Medulla oblongata (tissue), 1 donor: ENCODE measurements at regions not wholly inside any gene's neighbourhood (a gene's known extent, or its start where the extent isn't known, plus 50 kb on each side); places are given as distances from the start of the nearest gene placed in this dataset.

Experiments
- DNase-seq: peaks from one replicate; pipeline ENCODE4 v3.0.0-alpha.2; 2015; ENCODE audit errors: extremely low spot score

- DNase-seq: no peak
Measured at GRCh38 chr6:88383183-88383582, 217.0 kb upstream of the CNR1 start.

GRCh38 chr6:88381289-88381642 lies 215.1 kb upstream of the CNR1 start:
- no peak for DNase-seq

GRCh38 chr6:88380618-88381288 lies 214.6 kb upstream of the CNR1 start:
- no peak for DNase-seq

GRCh38 chr6:88380083-88380482 lies 213.9 kb upstream of the CNR1 start:
- peak; percentile 56 for DNase-seq

- no peak for DNase-seq
Measured at GRCh38 chr6:88378639-88379038, 212.5 kb upstream of the CNR1 start.

GRCh38 chr6:88377976-88378568 lies 211.9 kb upstream of the CNR1 start:
- DNase-seq: no peak

- no peak for DNase-seq
Measured at GRCh38 chr6:88376768-88377387, 210.7 kb upstream of the CNR1 start.

- no peak for DNase-seq
Measured at GRCh38 chr6:88376197-88376596, 210.1 kb upstream of the CNR1 start.

GRCh38 chr6:88374553-88374952 lies 208.4 kb upstream of the CNR1 start:
- no peak for DNase-seq

GRCh38 chr6:88371480-88371879 lies 205.3 kb upstream of the CNR1 start:
- no peak for DNase-seq

- DNase-seq: no peak
Measured at GRCh38 chr6:88370127-88370710, 204.1 kb upstream of the CNR1 start.

- no peak for DNase-seq
Measured at GRCh38 chr6:88369262-88369661, 203.1 kb upstream of the CNR1 start.

GRCh38 chr6:88368071-88368787 lies 202.1 kb upstream of the CNR1 start:
- no peak for DNase-seq

- no peak for DNase-seq
Measured at GRCh38 chr6:88367248-88367647, 201.1 kb upstream of the CNR1 start.

- no peak for DNase-seq
Measured at GRCh38 chr6:88366672-88367071, 200.5 kb upstream of the CNR1 start.

GRCh38 chr6:88365656-88366055 lies 199.5 kb upstream of the CNR1 start:
- no peak for DNase-seq

- DNase-seq: no peak
Measured at GRCh38 chr6:88365230-88365629, 199.1 kb upstream of the CNR1 start.

- no peak for DNase-seq
Measured at GRCh38 chr6:88361754-88362153, 195.6 kb upstream of the CNR1 start.

GRCh38 chr6:88361298-88361697 lies 195.2 kb upstream of the CNR1 start:
- DNase-seq: no peak

GRCh38 chr6:88360203-88360797 lies 194.2 kb upstream of the CNR1 start:
- no peak for DNase-seq

- DNase-seq: no peak
Measured at GRCh38 chr6:88359530-88360202, 193.5 kb upstream of the CNR1 start.
